ENCODE measurements at regions not wholly inside any gene's neighbourhood (a gene's known extent, or its start where the extent isn't known, plus 50 kb on each side); places are given as distances from the start of the nearest gene placed in this dataset.

GRCh38 chr3:153602801-153603200 lies 440.8 kb downstream of the RAP2B start:
- no peaks in the 10 kb centered on the region for H3K4me1 ChIP-seq (ENCODE audit: control insufficient read depth, extremely low read depth, insufficient read depth, low read length)
- H3K9me1 ChIP-seq (ENCODE audit: control insufficient read depth, extremely low read depth, insufficient read depth, low read length), result no peaks in the 10 kb centered on the region
- H3K9me3 ChIP-seq (ENCODE audit: control insufficient read depth, low read depth, low read length), result no peaks in the 10 kb centered on the region
- H3K27me3 ChIP-seq (ENCODE audit: control insufficient read depth, extremely low read depth, insufficient read depth, low read length), result peaks cover 3% of the 10 kb centered on the region
- no peaks in the 10 kb centered on the region for H4K20me1 ChIP-seq (ENCODE audit: control insufficient read depth, extremely low read depth, insufficient read depth, low read length)
- FAIRE-seq, result no peak
- H3K36me3 ChIP-seq (ENCODE audit: control insufficient read depth in 2 of 2, extremely low read depth in 1 of 2, insufficient read depth in 2 of 2, low read length in 2 of 2), result no peaks in the 10 kb centered on the region
- no peak overlapping the region for H3K4me2 ChIP-seq (ENCODE audit: control insufficient read depth, extremely low read depth, insufficient read depth, low read depth, low read length)
- dilution Hi-C loops (cut with MboI; ENCODE audit: extremely low pct_ligation_motif_present, low sequenced_read_pairs), result no loop called here
- no peak overlapping the region for H3K4me3 ChIP-seq (ENCODE audit: control insufficient read depth in 2 of 3, extremely low read depth in 1 of 3, insufficient read depth in 2 of 3, low read depth in 1 of 3, low read length in 3 of 3)
- no peak for TF ChIP-seq EZH2 (IDR thresholded peaks at IDR 0.05; ENCODE audit: low read length)
- no peak for TF ChIP-seq CTCF (optimal IDR thresholded peaks at IDR 0.05 in 1 of 3, IDR thresholded peaks at IDR 0.05 in 1 of 3, conservative IDR thresholded peaks at IDR 0.05 in 1 of 3; ENCODE audit: extremely low read depth in 1 of 3, insufficient read depth in 2 of 3, low read length in 3 of 3)
- no peak for DNase-seq (ENCODE audit: low read depth, low spot score)
- no peaks in the 10 kb centered on the region for H3K79me2 ChIP-seq (ENCODE audit: control insufficient read depth, insufficient read depth, low read length)
- no peak overlapping the region for H3K9ac ChIP-seq (ENCODE audit: control insufficient read depth, extremely low read depth, insufficient read depth, low read length)
- H2AFZ ChIP-seq (ENCODE audit: control insufficient read depth, low read length), result no peak overlapping the region
- no peak overlapping the region for H3K27ac ChIP-seq (ENCODE audit: control insufficient read depth, insufficient read depth, low read length)

- H3K9me3 ChIP-seq (ENCODE audit: control insufficient read depth, low read depth, low read length), result no peaks in the 10 kb centered on the region
- H3K9ac ChIP-seq (ENCODE audit: control insufficient read depth, extremely low read depth, insufficient read depth, low read length), result no peak overlapping the region
- FAIRE-seq, result no peak
- DNase-seq (ENCODE audit: low read depth, low spot score), result no peak
- no peaks in the 10 kb centered on the region for H3K36me3 ChIP-seq (ENCODE audit: control insufficient read depth in 2 of 2, extremely low read depth in 1 of 2, insufficient read depth in 2 of 2, low read length in 2 of 2)
- H3K4me3 ChIP-seq (ENCODE audit: control insufficient read depth in 2 of 3, extremely low read depth in 1 of 3, insufficient read depth in 2 of 3, low read depth in 1 of 3, low read length in 3 of 3), result no peak overlapping the region
- H3K27me3 ChIP-seq (ENCODE audit: control insufficient read depth, extremely low read depth, insufficient read depth, low read length), result no peaks in the 10 kb centered on the region
- no peaks in the 10 kb centered on the region for H3K79me2 ChIP-seq (ENCODE audit: control insufficient read depth, insufficient read depth, low read length)
- no peak for TF ChIP-seq EZH2 (IDR thresholded peaks at IDR 0.05; ENCODE audit: low read length)
- no peak for TF ChIP-seq CTCF (optimal IDR thresholded peaks at IDR 0.05 in 1 of 3, IDR thresholded peaks at IDR 0.05 in 1 of 3, conservative IDR thresholded peaks at IDR 0.05 in 1 of 3; ENCODE audit: extremely low read depth in 1 of 3, insufficient read depth in 2 of 3, low read length in 3 of 3)
- H3K4me1 ChIP-seq (ENCODE audit: control insufficient read depth, extremely low read depth, insufficient read depth, low read length), result peaks cover 9% of the 10 kb centered on the region
- dilution Hi-C loops (cut with MboI; ENCODE audit: extremely low pct_ligation_motif_present, low sequenced_read_pairs), result no loop called here
- no peaks in the 10 kb centered on the region for H4K20me1 ChIP-seq (ENCODE audit: control insufficient read depth, extremely low read depth, insufficient read depth, low read length)
- H2AFZ ChIP-seq (ENCODE audit: control insufficient read depth, low read length), result no peak overlapping the region
- H3K9me1 ChIP-seq (ENCODE audit: control insufficient read depth, extremely low read depth, insufficient read depth, low read length), result no peaks in the 10 kb centered on the region
- H3K4me2 ChIP-seq (ENCODE audit: control insufficient read depth, extremely low read depth, insufficient read depth, low read depth, low read length), result no peak overlapping the region
- no peak overlapping the region for H3K27ac ChIP-seq (ENCODE audit: control insufficient read depth, insufficient read depth, low read length)
Measured at GRCh38 chr3:153614140-153614539, 452.1 kb downstream of the RAP2B start.
